Astrocyte (in vitro differentiated cells and primary cell): ENCODE measurements at regions not wholly inside any gene's neighbourhood (a gene's known extent, or its start where the extent isn't known, plus 50 kb on each side); places are given as distances from the start of the nearest gene placed in this dataset.

Experiments used
- DNase-seq: peaks from one replicate; pipeline ENCODE4 v3.0.0-alpha.2; 2010; ENCODE audit warnings: low read depth
- FAIRE-seq: peaks from 2 replicates; lab custom pipeline; 2011; peaks lifted over from hg19 to GRCh38; lab: Jason Lieb, UNC
- H2AFZ ChIP-seq: 2 replicates; pipeline ENCODE4 v1.6.0; 2012; ENCODE audit warnings: low read depth, low read length, inconsistent platforms
- H3K27ac ChIP-seq: 2 replicates; pipeline ENCODE4 v1.5.1; 2011; ENCODE audit warnings: low read depth, low read length, inconsistent platforms
- H3K27me3 ChIP-seq: 2 replicates; pipeline ENCODE4 v1.6.0; 2011; ENCODE audit warnings: low read length, inconsistent platforms; ENCODE audit not compliant: insufficient read depth
- H3K36me3 ChIP-seq: 2 replicates; pipeline ENCODE4 v1.5.1; 2011; ENCODE audit warnings: low read length, inconsistent platforms; ENCODE audit not compliant: insufficient read depth
- H3K4me1 ChIP-seq: 2 replicates; pipeline ENCODE4 v1.5.1; 2011; ENCODE audit warnings: low read length, inconsistent platforms; ENCODE audit not compliant: insufficient read depth
- H3K4me2 ChIP-seq: 2 replicates; pipeline ENCODE4 v1.6.0; 2012; ENCODE audit warnings: low read length, inconsistent platforms
- H3K4me3 ChIP-seq: 2 replicates; pipeline ENCODE4 v1.5.1; 2011; ENCODE audit warnings: low read depth, mild to moderate bottlenecking, low read length, inconsistent platforms; ENCODE audit not compliant: insufficient read depth
- H3K79me2 ChIP-seq: 2 replicates; pipeline ENCODE4 v1.6.0; 2012; ENCODE audit warnings: mild to moderate bottlenecking, low read length, inconsistent platforms; ENCODE audit not compliant: insufficient read depth
- H3K9ac ChIP-seq: 2 replicates; pipeline ENCODE4 v1.6.0; 2012; ENCODE audit warnings: mild to moderate bottlenecking, low read length, inconsistent platforms
- H3K9me3 ChIP-seq: 2 replicates; pipeline ENCODE4 v1.5.1; 2012; ENCODE audit warnings: low read depth, mild to moderate bottlenecking, low read length, inconsistent platforms; ENCODE audit not compliant: insufficient read depth
- H4K20me1 ChIP-seq: 2 replicates; pipeline ENCODE4 v1.6.0; 2012; ENCODE audit warnings: low read length, inconsistent platforms; ENCODE audit not compliant: insufficient read depth
- H3K27ac Mint-ChIP-seq: one replicate; pipeline ENCODE4 v1.8.0; 2021; ENCODE audit warnings: mild to moderate bottlenecking, mixed read lengths; ENCODE audit not compliant: unreplicated experiment
- H3K27me3 Mint-ChIP-seq: one replicate; pipeline ENCODE4 v1.8.0; 2021; ENCODE audit warnings: low read depth, mixed read lengths; ENCODE audit not compliant: unreplicated experiment
- H3K36me3 Mint-ChIP-seq: one replicate; pipeline ENCODE4 v1.8.0; 2021; ENCODE audit warnings: low read depth, mixed read lengths; ENCODE audit not compliant: unreplicated experiment
- H3K4me1 Mint-ChIP-seq: one replicate; pipeline ENCODE4 v1.8.0; 2021; ENCODE audit warnings: low read depth, mixed read lengths; ENCODE audit not compliant: unreplicated experiment
- H3K4me3 Mint-ChIP-seq: one replicate; pipeline ENCODE4 v1.8.0; 2021; ENCODE audit warnings: mild to moderate bottlenecking, moderate library complexity, mixed read lengths; ENCODE audit not compliant: unreplicated experiment
- H3K9me3 Mint-ChIP-seq: one replicate; pipeline ENCODE4 v1.8.0; 2021; ENCODE audit warnings: mild to moderate bottlenecking, mixed read lengths; ENCODE audit not compliant: unreplicated experiment
- CTCF ChIP-seq: IDR thresholded peaks from 2 replicates; pipeline ENCODE4 v1.5.1; 2011; ENCODE audit warnings: low read depth, mild to moderate bottlenecking, inconsistent platforms, low read length, moderate library complexity; ENCODE audit not compliant: insufficient read depth
- EZH2 ChIP-seq: IDR thresholded peaks from 2 replicates; pipeline ENCODE4 v1.6.1; 2012; ENCODE audit warnings: mild to moderate bottlenecking, low read length, inconsistent platforms; ENCODE audit not compliant: insufficient read depth

GRCh38 chr4:105074097-105074496 lies 72.6 kb upstream of the TET2 start:
- Mint-ChIP-seq H3K27me3 (no peaks in the 10 kb centered on the region), H3K9me3 (no peaks in the 10 kb centered on the region), H3K4me3 (no peak overlapping the region), H3K36me3 (no peaks in the 10 kb centered on the region), H3K4me1 (no peaks in the 10 kb centered on the region), H3K27ac (no peak overlapping the region)
- Histone ChIP-seq H3K4me3 (no peak overlapping the region), H3K36me3 (no peaks in the 10 kb centered on the region), H3K27me3 (no peaks in the 10 kb centered on the region), H3K79me2 (no peaks in the 10 kb centered on the region), H3K9ac (no peak overlapping the region), H2AFZ (no peak overlapping the region), H3K4me2 (no peak overlapping the region), H3K9me3 (no peaks in the 10 kb centered on the region), H3K27ac (no peak overlapping the region), H3K4me1 (no peaks in the 10 kb centered on the region), H4K20me1 (no peaks in the 10 kb centered on the region)
- TF ChIP-seq EZH2: no peak
- no peak for TF ChIP-seq CTCF
- FAIRE-seq: no peak
- DNase-seq: no peak

GRCh38 chr4:105075045-105075444 lies 71.6 kb upstream of the TET2 start:
- Mint-ChIP-seq H3K4me1 (no peaks in the 10 kb centered on the region), H3K36me3 (no peaks in the 10 kb centered on the region), H3K4me3 (no peak overlapping the region), H3K27ac (no peak overlapping the region), H3K9me3 (no peaks in the 10 kb centered on the region), H3K27me3 (no peaks in the 10 kb centered on the region)
- no peaks in the 10 kb centered on the region for H3K36me3 ChIP-seq
- no peaks in the 10 kb centered on the region for H4K20me1 ChIP-seq
- no peak overlapping the region for H3K27ac ChIP-seq
- H3K4me3 ChIP-seq: no peak overlapping the region
- no peak for DNase-seq
- H3K79me2 ChIP-seq: no peaks in the 10 kb centered on the region
- TF ChIP-seq CTCF (no peak), EZH2 (no peak)
- no peaks in the 10 kb centered on the region for H3K27me3 ChIP-seq
- H2AFZ ChIP-seq: no peak overlapping the region
- H3K9ac ChIP-seq: no peak overlapping the region
- H3K9me3 ChIP-seq: no peaks in the 10 kb centered on the region
- no peak overlapping the region for H3K4me2 ChIP-seq
- no peak for FAIRE-seq
- H3K4me1 ChIP-seq: no peaks in the 10 kb centered on the region

GRCh38 chr4:105088110-105088879 lies 58.4 kb upstream of the TET2 start:
- DNase-seq: peak; percentile 98
- no peaks in the 10 kb centered on the region for H4K20me1 ChIP-seq
- no peak overlapping the region for H3K27ac Mint-ChIP-seq
- H3K9me3 Mint-ChIP-seq: peaks cover 2% of the 10 kb centered on the region
- no peak overlapping the region for H3K4me3 Mint-ChIP-seq
- H3K36me3 ChIP-seq: no peaks in the 10 kb centered on the region
- peaks cover 27% of the 10 kb centered on the region for H3K4me1 ChIP-seq
- no peak for FAIRE-seq
- TF ChIP-seq CTCF: no peak
- no peaks in the 10 kb centered on the region for H3K27me3 ChIP-seq
- H3K36me3 Mint-ChIP-seq: no peaks in the 10 kb centered on the region
- H3K4me2 ChIP-seq: peak overlapping the region; percentile 82
- no peaks in the 10 kb centered on the region for H3K79me2 ChIP-seq
- peak overlapping the region; percentile 45 for H2AFZ ChIP-seq
- H3K4me3 ChIP-seq: peak overlapping the region; percentile 44
- peaks cover 6% of the 10 kb centered on the region for H3K4me1 Mint-ChIP-seq
- H3K9me3 ChIP-seq: no peaks in the 10 kb centered on the region
- H3K27me3 Mint-ChIP-seq: no peaks in the 10 kb centered on the region
- H3K27ac ChIP-seq: peak overlapping the region; percentile 75
- H3K9ac ChIP-seq: peak overlapping the region; percentile 66
